ENCODE measurements at regions not wholly inside any gene's neighbourhood (a gene's known extent, or its start where the extent isn't known, plus 50 kb on each side); places are given as distances from the start of the nearest gene placed in this dataset.
A peak's percentile ranks its signal among the peaks of the same experiment; 100 is the strongest.

DNA sequence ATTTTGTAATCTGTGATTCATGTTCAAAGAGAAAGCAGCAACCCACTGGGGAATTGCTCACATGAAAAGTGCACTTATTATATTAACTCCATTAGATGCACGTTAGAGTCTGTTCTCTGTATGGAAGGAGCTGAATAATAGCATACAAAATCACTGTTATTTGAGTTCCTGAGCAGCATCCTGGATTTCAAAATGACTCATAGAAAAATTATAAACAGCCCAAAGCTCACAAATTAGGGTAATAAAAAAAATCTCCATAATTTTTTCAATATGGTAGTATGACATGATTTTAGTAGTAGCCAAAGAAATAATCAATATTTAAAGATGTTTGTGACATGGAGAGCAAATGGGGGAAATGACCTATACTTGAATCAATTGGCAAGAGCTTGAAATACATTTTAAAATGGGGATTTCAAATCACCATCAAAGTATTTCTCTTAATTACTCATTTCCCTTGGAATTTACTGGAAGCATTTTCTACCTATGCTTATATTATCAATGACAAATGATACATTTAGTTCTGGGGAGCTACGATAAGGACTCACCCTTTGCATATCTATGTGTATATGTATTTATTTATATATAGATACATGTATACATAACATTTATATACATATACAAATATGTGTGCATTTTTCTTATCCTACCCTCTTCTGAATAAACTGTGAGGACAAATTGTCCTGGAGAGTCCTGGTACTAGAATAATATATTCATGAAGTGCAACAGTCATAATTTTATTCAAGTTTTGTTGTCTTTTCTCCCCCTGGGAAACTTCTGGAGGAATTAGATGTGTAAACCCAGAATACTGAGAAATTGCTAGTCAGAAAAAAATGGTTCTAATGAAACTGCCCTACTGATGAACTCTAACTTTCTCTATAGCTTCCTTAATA lies 116.3 kb downstream of the RPL22L1 start:
- no peak for TF ChIP-seq TAF1 (IDR thresholded peaks at IDR 0.05; ENCODE audit: borderline replicate concordance, insufficient read depth, low read length)

- no peak for TF ChIP-seq POLR2AphosphoS5 (IDR thresholded peaks at IDR 0.05; ENCODE audit: low read depth, low read length)
- no peak for TF ChIP-seq FOXP2 (optimal IDR thresholded peaks at IDR 0.05; ENCODE audit: borderline replicate concordance, extremely low read depth, extremely low read length, insufficient read depth)
- no peak for TF ChIP-seq TAF1 (IDR thresholded peaks at IDR 0.05; ENCODE audit: borderline replicate concordance, insufficient read depth, low read length)
- TF ChIP-seq, protein P1, sequence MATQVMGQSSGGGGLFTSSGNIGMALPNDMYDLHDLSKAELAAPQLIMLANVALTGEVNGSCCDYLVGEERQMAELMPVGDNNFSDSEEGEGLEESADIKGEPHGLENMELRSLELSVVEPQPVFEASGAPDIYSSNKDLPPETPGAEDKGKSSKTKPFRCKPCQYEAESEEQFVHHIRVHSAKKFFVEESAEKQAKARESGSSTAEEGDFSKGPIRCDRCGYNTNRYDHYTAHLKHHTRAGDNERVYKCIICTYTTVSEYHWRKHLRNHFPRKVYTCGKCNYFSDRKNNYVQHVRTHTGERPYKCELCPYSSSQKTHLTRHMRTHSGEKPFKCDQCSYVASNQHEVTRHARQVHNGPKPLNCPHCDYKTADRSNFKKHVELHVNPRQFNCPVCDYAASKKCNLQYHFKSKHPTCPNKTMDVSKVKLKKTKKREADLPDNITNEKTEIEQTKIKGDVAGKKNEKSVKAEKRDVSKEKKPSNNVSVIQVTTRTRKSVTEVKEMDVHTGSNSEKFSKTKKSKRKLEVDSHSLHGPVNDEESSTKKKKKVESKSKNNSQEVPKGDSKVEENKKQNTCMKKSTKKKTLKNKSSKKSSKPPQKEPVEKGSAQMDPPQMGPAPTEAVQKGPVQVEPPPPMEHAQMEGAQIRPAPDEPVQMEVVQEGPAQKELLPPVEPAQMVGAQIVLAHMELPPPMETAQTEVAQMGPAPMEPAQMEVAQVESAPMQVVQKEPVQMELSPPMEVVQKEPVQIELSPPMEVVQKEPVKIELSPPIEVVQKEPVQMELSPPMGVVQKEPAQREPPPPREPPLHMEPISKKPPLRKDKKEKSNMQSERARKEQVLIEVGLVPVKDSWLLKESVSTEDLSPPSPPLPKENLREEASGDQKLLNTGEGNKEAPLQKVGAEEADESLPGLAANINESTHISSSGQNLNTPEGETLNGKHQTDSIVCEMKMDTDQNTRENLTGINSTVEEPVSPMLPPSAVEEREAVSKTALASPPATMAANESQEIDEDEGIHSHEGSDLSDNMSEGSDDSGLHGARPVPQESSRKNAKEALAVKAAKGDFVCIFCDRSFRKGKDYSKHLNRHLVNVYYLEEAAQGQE (IDR thresholded peaks at IDR 0.05; ENCODE audit: insufficient read depth in 1 of 2, low read depth in 2 of 2, low read length in 2 of 2) = no peak
- TF ChIP-seq SIN3A (IDR thresholded peaks at IDR 0.05; ENCODE audit: borderline replicate concordance, insufficient read depth, low read length) = no peak
Observed at GRCh38 chr3:170752571-170753155, 117.3 kb downstream of the RPL22L1 start.

DNA sequence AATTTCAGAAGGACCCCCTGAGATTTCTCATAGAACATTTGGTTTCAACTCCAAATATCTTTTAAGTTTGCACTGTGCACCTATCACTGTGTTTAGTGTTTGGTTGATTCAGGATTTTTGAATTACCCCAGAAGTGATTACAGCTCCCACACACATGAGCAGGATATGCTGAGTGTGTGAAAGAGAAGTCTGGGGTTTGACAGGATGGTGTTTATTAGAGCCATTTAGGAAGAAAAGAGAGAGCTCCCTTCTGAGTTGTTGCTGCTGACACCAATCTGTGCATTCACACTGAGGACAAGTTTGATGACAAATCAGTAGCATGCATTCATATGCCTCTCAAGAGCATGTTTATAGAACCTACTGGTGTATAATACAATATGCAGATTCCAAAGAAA lies 118.1 kb downstream of the RPL22L1 start:
- TF ChIP-seq SIN3A (IDR thresholded peaks at IDR 0.05; ENCODE audit: borderline replicate concordance, insufficient read depth, low read length) = no peak
- TF ChIP-seq, protein P1 (IDR thresholded peaks at IDR 0.05; ENCODE audit: insufficient read depth in 1 of 2, low read depth in 2 of 2, low read length in 2 of 2) = no peak
- TF ChIP-seq POLR2AphosphoS5 (IDR thresholded peaks at IDR 0.05; ENCODE audit: low read depth, low read length) = no peak
- no peak for TF ChIP-seq TAF1 (IDR thresholded peaks at IDR 0.05; ENCODE audit: borderline replicate concordance, insufficient read depth, low read length)
- no peak for TF ChIP-seq FOXP2 (optimal IDR thresholded peaks at IDR 0.05; ENCODE audit: borderline replicate concordance, extremely low read depth, extremely low read length, insufficient read depth)

DNA sequence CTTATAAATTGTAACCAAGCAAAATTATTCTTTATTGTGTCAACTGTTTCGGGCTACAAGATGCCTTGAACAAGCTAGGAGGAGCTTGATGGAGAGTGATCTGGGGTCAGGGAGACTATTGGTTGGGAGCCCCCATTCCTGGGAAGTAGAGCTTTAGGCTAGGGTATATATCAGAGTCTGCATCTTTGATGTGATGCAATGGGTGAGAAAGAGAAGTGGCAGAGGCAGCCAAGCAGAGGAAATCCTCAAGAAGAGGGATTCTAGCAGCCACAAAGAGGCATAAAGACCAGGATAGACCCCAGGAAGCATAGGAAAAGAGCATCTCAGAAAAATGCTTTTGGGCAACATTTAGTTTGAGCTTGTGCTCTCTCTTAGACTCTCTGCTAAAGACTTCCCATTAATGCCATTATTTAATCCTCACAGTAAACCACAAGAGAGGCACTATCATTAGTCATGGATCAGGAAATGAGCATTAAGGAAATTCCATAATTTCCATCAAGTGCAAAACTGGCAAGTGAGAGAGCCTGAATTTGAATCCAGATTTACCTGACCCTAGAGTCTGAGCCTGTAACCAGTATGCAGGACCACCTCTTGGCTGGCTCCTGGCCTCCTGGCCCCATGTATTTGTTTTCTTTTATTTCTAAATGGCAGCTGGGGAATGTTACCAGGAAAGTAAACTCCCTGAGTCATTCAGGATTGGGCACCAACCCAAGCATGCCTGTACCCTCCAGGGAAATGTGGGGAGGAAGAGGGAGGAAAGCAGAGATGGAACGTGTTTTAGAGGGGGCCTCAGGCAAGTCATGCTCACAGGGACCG lies 118.7 kb downstream of the RPL22L1 start:
- peak; percentile 47; the same call in 1 of the 2 replicates for TF ChIP-seq SIN3A (IDR thresholded peaks at IDR 0.05; ENCODE audit: borderline replicate concordance, insufficient read depth, low read length)
- TF ChIP-seq FOXP2 (optimal IDR thresholded peaks at IDR 0.05; ENCODE audit: borderline replicate concordance, extremely low read depth, extremely low read length, insufficient read depth) = peak; percentile 39
- no peak for TF ChIP-seq TAF1 (IDR thresholded peaks at IDR 0.05; ENCODE audit: borderline replicate concordance, insufficient read depth, low read length)
- TF ChIP-seq POLR2AphosphoS5 (IDR thresholded peaks at IDR 0.05; ENCODE audit: low read depth, low read length) = no peak
- TF ChIP-seq, protein P1 (IDR thresholded peaks at IDR 0.05; ENCODE audit: insufficient read depth in 1 of 2, low read depth in 2 of 2, low read length in 2 of 2) = peak in 1 of 2 experiments; percentile 27; a peak in 1 of 4 replicates

DNA sequence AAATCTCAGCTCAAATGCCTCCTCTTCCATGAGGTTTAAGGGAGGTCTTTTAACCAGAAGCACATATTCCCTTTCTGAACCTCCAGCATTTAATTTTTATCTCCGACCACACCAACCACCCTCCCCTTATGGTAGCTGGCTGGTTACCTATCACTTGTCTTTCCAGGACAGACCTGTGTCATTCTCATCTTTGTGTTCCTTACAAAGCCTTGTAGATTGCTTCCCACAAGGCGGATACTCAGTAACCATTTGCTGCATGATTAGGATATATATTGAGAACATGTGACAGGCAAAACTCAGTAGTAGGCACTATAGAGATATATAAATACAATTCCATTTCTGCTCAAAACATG lies 119.5 kb downstream of the RPL22L1 start:
- no peak for TF ChIP-seq SIN3A (IDR thresholded peaks at IDR 0.05; ENCODE audit: borderline replicate concordance, insufficient read depth, low read length)
- TF ChIP-seq FOXP2 (optimal IDR thresholded peaks at IDR 0.05; ENCODE audit: borderline replicate concordance, extremely low read depth, extremely low read length, insufficient read depth) = no peak
- no peak for TF ChIP-seq TAF1 (IDR thresholded peaks at IDR 0.05; ENCODE audit: borderline replicate concordance, insufficient read depth, low read length)
- TF ChIP-seq POLR2AphosphoS5 (IDR thresholded peaks at IDR 0.05; ENCODE audit: low read depth, low read length) = no peak

Measured in PFSK-1 (cell line).